Neural cell (in vitro differentiated cells): ENCODE measurements at regions not wholly inside any gene's neighbourhood (a gene's known extent, or its start where the extent isn't known, plus 50 kb on each side); places are given as distances from the start of the nearest gene placed in this dataset.

Experiments used
- CTCF ChIP-seq: fragments of 450-650 bp; IDR thresholded peaks from 2 replicates; pipeline ENCODE4 v1.5.1; 2014; ENCODE audit warnings: antibody characterized with exemption, mild to moderate bottlenecking, moderate library complexity; ENCODE audit not compliant: poor library complexity, severe bottlenecking
- POLR2AphosphoS5 ChIP-seq: IDR thresholded peaks from 2 replicates; pipeline ENCODE4 v1.6.1; 2012
- RAD21 ChIP-seq: fragments of 450-650 bp; conservative IDR thresholded peaks from 2 replicates; pipeline ENCODE4 v1.6.1; 2014; ENCODE audit warnings: antibody characterized with exemption, mild to moderate bottlenecking, moderate library complexity

- TF ChIP-seq CTCF (no peak), POLR2AphosphoS5 (no peak), RAD21 (no peak)
Measured at GRCh38 chr5:158039911-158040347, 181.0 kb upstream of the CLINT1 start.
